Astrocyte (in vitro differentiated cells and primary cell): ENCODE measurements at regions not wholly inside any gene's neighbourhood (a gene's known extent, or its start where the extent isn't known, plus 50 kb on each side); places are given as distances from the start of the nearest gene placed in this dataset.

ENCODE experiments used
- EZH2 ChIP-seq: IDR thresholded peaks from 2 replicates; pipeline ENCODE4 v1.6.1; 2012; ENCODE audit warnings: mild to moderate bottlenecking, low read length, inconsistent platforms; ENCODE audit not compliant: insufficient read depth
- TF ChIP-seq, protein P1 (sequence below): IDR thresholded peaks from 2 replicates; pipeline ENCODE4 v1.5.1; 2011; ENCODE audit warnings: low read depth, mild to moderate bottlenecking, inconsistent platforms, low read length, moderate library complexity; ENCODE audit not compliant: insufficient read depth

DNA sequence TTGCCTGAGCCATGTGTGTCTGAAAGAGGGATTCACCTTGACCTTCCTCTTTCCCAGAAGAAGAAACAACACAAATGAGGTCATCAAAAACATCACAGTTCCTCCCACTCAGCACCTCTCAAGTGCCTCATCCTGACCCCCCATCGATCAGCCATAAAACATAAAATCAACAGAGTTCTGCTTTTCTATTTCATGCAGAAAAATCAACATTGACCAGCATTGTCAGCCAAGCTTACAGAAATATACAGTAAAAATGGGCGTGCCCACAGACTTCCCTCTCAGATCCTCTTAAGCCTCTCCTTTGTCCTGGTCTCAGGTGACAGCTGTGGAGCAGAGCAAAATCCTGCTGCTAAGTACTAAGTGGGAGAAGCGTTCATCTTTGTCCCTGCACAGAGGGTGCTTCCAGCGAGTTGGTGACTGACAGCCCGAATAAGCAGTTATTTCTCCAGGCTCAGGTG is 213.3 kb downstream of the OLFM4 start:
- TF ChIP-seq, protein P1, sequence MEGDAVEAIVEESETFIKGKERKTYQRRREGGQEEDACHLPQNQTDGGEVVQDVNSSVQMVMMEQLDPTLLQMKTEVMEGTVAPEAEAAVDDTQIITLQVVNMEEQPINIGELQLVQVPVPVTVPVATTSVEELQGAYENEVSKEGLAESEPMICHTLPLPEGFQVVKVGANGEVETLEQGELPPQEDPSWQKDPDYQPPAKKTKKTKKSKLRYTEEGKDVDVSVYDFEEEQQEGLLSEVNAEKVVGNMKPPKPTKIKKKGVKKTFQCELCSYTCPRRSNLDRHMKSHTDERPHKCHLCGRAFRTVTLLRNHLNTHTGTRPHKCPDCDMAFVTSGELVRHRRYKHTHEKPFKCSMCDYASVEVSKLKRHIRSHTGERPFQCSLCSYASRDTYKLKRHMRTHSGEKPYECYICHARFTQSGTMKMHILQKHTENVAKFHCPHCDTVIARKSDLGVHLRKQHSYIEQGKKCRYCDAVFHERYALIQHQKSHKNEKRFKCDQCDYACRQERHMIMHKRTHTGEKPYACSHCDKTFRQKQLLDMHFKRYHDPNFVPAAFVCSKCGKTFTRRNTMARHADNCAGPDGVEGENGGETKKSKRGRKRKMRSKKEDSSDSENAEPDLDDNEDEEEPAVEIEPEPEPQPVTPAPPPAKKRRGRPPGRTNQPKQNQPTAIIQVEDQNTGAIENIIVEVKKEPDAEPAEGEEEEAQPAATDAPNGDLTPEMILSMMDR = no peak
- TF ChIP-seq EZH2 = no peak
